HUES64 (cell line): ENCODE measurements at regions not wholly inside any gene's neighbourhood (a gene's known extent, or its start where the extent isn't known, plus 50 kb on each side); places are given as distances from the start of the nearest gene placed in this dataset.
"Not testable (repeated sequence)": the region's sequence is repeated elsewhere in the genome, so short reads cannot be mapped to it uniquely, and the experiment has no call there.

Source experiments
- H3K27ac ChIP-seq: 2 replicates; pipeline ENCODE4 v1.7.0; 2013; ENCODE audit warnings: low read depth, low read length, inconsistent platforms
- H3K27me3 ChIP-seq: 2 replicates; pipeline ENCODE4 v1.6.1; 2013; ENCODE audit warnings: mild to moderate bottlenecking, low read length; ENCODE audit not compliant: insufficient read depth
- H3K36me3 ChIP-seq: 2 replicates; pipeline ENCODE4 v1.6.1; 2013; ENCODE audit warnings: mild to moderate bottlenecking, low read length; ENCODE audit not compliant: insufficient read depth
- H3K4me1 ChIP-seq: 2 replicates; pipeline ENCODE4 v1.6.1; 2013; ENCODE audit warnings: mild to moderate bottlenecking, low read length, moderate library complexity; ENCODE audit not compliant: insufficient read depth
- H3K4me3 ChIP-seq: 2 replicates; pipeline ENCODE4 v1.5.1; 2013; ENCODE audit warnings: mild to moderate bottlenecking, low read length, moderate library complexity
- H3K9ac ChIP-seq: 2 replicates; pipeline ENCODE4 v1.6.1; 2013; ENCODE audit warnings: mild to moderate bottlenecking, low read depth, low read length
- H3K9me3 ChIP-seq: 2 replicates; pipeline ENCODE4 v1.6.1; 2013; ENCODE audit warnings: low read depth, low read length; ENCODE audit not compliant: insufficient read depth
- whole genome bisulfite sequencing: fragments of 150-250, 120-280 bp; methylation state at CpG from one replicate; pipeline ENCODE4 v1.1.7; 2013; ENCODE audit warnings: missing lambda C conversion rate; 5-methylcytosine and 5-hydroxymethylcytosine counted together

- no peak overlapping the region for H3K4me3 ChIP-seq
- no peaks in the 10 kb centered on the region for H3K4me1 ChIP-seq
- no peaks in the 10 kb centered on the region for H3K36me3 ChIP-seq
- 93% methylated on average over 3 of the region's 3 CpGs for WGBS
- no peaks in the 10 kb centered on the region for H3K9me3 ChIP-seq
- H3K27me3 ChIP-seq: no peaks in the 10 kb centered on the region
- H3K27ac ChIP-seq: no peak overlapping the region
- H3K9ac ChIP-seq: no peak overlapping the region
These were observed 618.0 kb downstream of the CCDC85A start for GRCh38 chr2:56801770-56802169.

GRCh38 chr2:56803596-56803995 lies 619.8 kb downstream of the CCDC85A start:
- no peaks in the 10 kb centered on the region for H3K4me1 ChIP-seq
- no peak overlapping the region for H3K27ac ChIP-seq
- no peaks in the 10 kb centered on the region for H3K9me3 ChIP-seq
- 97% methylated on average over 3 of the region's 3 CpGs for WGBS
- H3K4me3 ChIP-seq: no peak overlapping the region
- H3K9ac ChIP-seq: no peak overlapping the region
- H3K36me3 ChIP-seq: no peaks in the 10 kb centered on the region
- no peaks in the 10 kb centered on the region for H3K27me3 ChIP-seq

GRCh38 chr2:56806924-56807323 lies 623.1 kb downstream of the CCDC85A start:
- no CpG with 5 or more reads among the region's 1 CpG for WGBS
- Histone ChIP-seq H3K36me3 (no peaks in the 10 kb centered on the region), H3K9ac (no peak overlapping the region), H3K4me3 (no peak overlapping the region), H3K4me1 (no peaks in the 10 kb centered on the region), H3K27me3 (no peaks in the 10 kb centered on the region), H3K27ac (no peak overlapping the region), H3K9me3 (no peaks in the 10 kb centered on the region)

GRCh38 chr2:56807861-56808260 lies 624.1 kb downstream of the CCDC85A start:
- no peak overlapping the region for H3K9ac ChIP-seq
- 82% methylated on average over 2 of the region's 2 CpGs for WGBS

GRCh38 chr2:56811401-56811800 lies 627.6 kb downstream of the CCDC85A start:
- Histone ChIP-seq H3K27me3 (no peaks in the 10 kb centered on the region), H3K4me3 (no peak overlapping the region), H3K9me3 (no peaks in the 10 kb centered on the region), H3K36me3 (no peaks in the 10 kb centered on the region), H3K9ac (no peak overlapping the region), H3K4me1 (no peaks in the 10 kb centered on the region), H3K27ac (no peak overlapping the region)
- WGBS: 79% methylated on average over 2 of the region's 2 CpGs

More at GRCh38 chr2:56807861-56808260, 624.1 kb downstream of the CCDC85A start:
- H3K4me1 ChIP-seq: no peaks in the 10 kb centered on the region
- no peak overlapping the region for H3K4me3 ChIP-seq
- no peaks in the 10 kb centered on the region for H3K9me3 ChIP-seq
- H3K27me3 ChIP-seq: no peaks in the 10 kb centered on the region
- H3K27ac ChIP-seq: no peak overlapping the region
- H3K36me3 ChIP-seq: no peaks in the 10 kb centered on the region

GRCh38 chr2:56812432-56812831 lies 628.6 kb downstream of the CCDC85A start:
- H3K27ac ChIP-seq: no peak overlapping the region
- H3K36me3 ChIP-seq: no peaks in the 10 kb centered on the region
- no peak overlapping the region for H3K4me3 ChIP-seq
- H3K4me1 ChIP-seq: no peaks in the 10 kb centered on the region
- H3K27me3 ChIP-seq: no peaks in the 10 kb centered on the region
- no peak overlapping the region for H3K9ac ChIP-seq
- no CpG with 5 or more reads among the region's 1 CpG for WGBS
- no peaks in the 10 kb centered on the region for H3K9me3 ChIP-seq

GRCh38 chr2:56813490-56813889 lies 629.7 kb downstream of the CCDC85A start:
- no peak overlapping the region for H3K27ac ChIP-seq
- H3K27me3 ChIP-seq: no peaks in the 10 kb centered on the region
- H3K36me3 ChIP-seq: no peaks in the 10 kb centered on the region
- H3K4me1 ChIP-seq: no peaks in the 10 kb centered on the region
- WGBS: 92% methylated on average over 2 of the region's 2 CpGs
- no peaks in the 10 kb centered on the region for H3K9me3 ChIP-seq
- H3K9ac ChIP-seq: no peak overlapping the region
- no peak overlapping the region for H3K4me3 ChIP-seq

- Histone ChIP-seq H3K36me3 (no peaks in the 10 kb centered on the region), H3K9me3 (no peaks in the 10 kb centered on the region), H3K4me3 (no peak overlapping the region), H3K9ac (no peak overlapping the region), H3K4me1 (no peaks in the 10 kb centered on the region), H3K27ac (no peak overlapping the region), H3K27me3 (no peaks in the 10 kb centered on the region)
- WGBS: 82% methylated on average over 5 of the region's 5 CpGs
These were observed 632.9 kb downstream of the CCDC85A start for GRCh38 chr2:56816666-56817065.

- Histone ChIP-seq H3K27ac (no peak overlapping the region), H3K9me3 (no peaks in the 10 kb centered on the region), H3K27me3 (no peaks in the 10 kb centered on the region), H3K36me3 (no peaks in the 10 kb centered on the region), H3K9ac (no peak overlapping the region), H3K4me3 (no peak overlapping the region), H3K4me1 (no peaks in the 10 kb centered on the region)
- WGBS: 95% methylated on average over 1 of the region's 1 CpG
These were observed 648.0 kb downstream of the CCDC85A start for GRCh38 chr2:56831780-56832179.

- Histone ChIP-seq H3K9me3 (peaks cover 4% of the 10 kb centered on the region; the same call in 1 of the 2 replicates), H3K4me1 (no peaks in the 10 kb centered on the region), H3K36me3 (no peaks in the 10 kb centered on the region), H3K27ac (no peak overlapping the region), H3K27me3 (no peaks in the 10 kb centered on the region), H3K9ac (no peak overlapping the region), H3K4me3 (no peak overlapping the region)
- WGBS: 89% methylated on average over 5 of the region's 5 CpGs
These were observed 650.9 kb downstream of the CCDC85A start for GRCh38 chr2:56834686-56835085.

GRCh38 chr2:56840009-56840408 lies 656.2 kb downstream of the CCDC85A start:
- not testable (repeated sequence) for H3K4me3 ChIP-seq, H3K27me3 ChIP-seq, H3K27ac ChIP-seq, H3K36me3 ChIP-seq, H3K9ac ChIP-seq, H3K4me1 ChIP-seq
- peaks cover 32% of the 10 kb centered on the region for H3K9me3 ChIP-seq

GRCh38 chr2:56860991-56861390 lies 677.2 kb downstream of the CCDC85A start:
- Histone ChIP-seq H3K27ac (no peak overlapping the region), H3K9me3 (no peaks in the 10 kb centered on the region), H3K36me3 (no peaks in the 10 kb centered on the region), H3K9ac (no peak overlapping the region), H3K4me3 (no peak overlapping the region), H3K4me1 (no peaks in the 10 kb centered on the region), H3K27me3 (no peaks in the 10 kb centered on the region)
